NCI-H2081 (cell line): ENCODE measurements at regions not wholly inside any gene's neighbourhood (a gene's known extent, or its start where the extent isn't known, plus 50 kb on each side); places are given as distances from the start of the nearest gene placed in this dataset.

Source experiments
- DNase-seq, 2 experiments: peaks; one replicate each; lab custom pipeline; 2025; lab: John Stamatoyannopoulos, UW

DNA sequence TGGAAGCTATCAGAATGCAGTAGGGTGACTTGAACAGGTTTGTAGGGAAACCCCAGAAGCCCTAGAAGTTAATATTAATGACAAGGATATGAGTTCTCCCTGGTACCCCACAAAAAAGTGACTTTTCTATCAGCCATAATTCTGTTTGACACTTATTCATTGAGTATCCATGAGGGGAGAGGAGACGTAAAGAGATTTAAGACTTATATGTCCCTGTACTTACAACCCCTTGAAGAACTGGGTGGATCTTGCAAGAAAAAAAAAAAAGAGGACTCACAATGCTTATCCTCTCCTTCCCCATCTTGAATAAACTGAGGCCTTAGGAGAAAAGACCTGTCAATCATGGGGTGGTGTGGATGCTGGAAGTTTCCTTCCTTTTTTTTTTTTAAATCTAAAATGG lies 203.5 kb downstream of the CBLN1 start:
- DNase-seq = no peak

DNA sequence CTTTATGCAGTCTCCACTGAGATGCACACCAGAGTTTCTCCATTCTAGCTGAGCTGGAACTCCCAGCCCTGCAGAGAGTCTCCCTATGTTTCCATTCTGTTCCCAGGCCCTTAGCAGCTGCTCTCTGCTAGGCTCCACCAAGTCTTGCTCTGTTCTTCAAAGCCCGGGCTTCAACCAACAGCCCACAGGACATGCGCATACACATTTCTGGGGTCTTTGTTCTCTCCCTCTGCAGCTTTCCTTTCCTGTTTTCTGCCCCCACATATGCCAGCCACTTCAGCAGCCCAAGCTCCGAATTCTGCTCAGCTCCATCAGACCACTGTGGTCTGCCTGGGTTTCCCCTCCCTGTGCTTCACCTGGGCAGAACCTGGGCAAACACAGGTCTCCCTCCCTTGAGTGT lies 205.9 kb downstream of the CBLN1 start:
- DNase-seq = no peak

DNA sequence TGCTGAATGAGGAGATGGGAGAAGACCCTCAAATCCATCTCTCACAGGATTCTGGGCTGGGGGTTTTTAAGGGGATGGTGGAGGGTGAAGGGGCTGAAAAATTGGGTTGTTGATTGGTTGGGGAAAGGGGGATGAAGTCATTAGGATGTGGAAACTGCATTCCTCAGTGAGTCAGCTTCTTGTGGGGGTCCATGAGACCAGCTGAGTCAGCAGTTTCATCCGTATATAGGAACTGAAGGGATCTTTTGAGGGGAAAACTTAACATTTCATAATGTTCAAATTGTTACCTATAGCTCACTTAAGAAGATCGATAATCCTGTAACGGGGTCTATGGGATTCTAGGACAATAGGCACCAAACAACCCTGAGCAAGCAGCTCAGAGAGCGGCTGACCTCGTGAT lies 213.4 kb downstream of the CBLN1 start:
- DNase-seq = no peak

DNA sequence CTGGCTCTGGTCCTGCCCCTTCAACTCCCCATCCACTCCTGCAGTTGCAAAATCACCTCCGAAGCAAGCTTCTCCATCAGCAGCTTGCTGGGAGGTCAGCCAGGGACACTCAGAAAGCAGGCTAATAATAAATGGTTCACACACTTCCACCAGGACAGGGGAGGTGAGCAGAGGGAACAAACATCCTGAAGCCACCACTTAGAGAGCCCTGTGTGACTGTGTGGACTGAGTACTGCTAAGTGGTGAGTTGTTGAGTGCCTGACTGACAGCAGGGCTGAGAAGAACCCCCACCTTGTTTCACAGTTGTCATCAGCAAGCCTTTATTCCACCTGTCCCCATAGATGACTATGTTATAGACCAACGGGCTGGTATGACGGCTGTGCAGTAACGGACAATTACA lies 213.9 kb downstream of the CBLN1 start:
- DNase-seq = no peak

DNA sequence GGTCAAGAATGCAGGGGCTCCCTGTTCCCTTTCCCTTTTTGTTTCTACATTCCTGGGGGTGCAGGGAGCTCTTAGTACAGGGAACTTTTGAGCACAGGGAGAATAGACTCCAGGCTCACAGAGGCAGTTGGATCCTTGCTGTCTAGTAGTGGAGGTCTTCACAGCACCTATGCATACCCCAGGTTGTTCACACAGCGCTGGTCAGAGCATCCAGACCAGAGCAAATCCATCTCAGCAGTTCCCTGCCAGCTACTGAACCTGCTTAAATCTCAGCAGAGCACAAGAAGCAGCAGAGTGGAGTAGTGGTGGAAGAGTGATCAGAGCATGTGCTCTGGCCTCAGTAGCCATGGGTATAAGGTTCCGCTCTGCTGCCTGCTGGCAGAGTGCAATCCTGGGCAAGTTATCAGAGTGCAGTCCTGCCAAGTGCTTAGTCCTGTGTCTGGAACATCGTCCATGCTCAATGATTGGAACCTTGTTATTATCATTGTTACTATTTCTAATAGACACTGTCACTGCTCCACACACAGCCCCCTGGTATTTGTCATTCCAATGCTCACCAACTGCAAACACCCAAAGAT lies 220.4 kb downstream of the CBLN1 start:
- DNase-seq = no peak

DNA sequence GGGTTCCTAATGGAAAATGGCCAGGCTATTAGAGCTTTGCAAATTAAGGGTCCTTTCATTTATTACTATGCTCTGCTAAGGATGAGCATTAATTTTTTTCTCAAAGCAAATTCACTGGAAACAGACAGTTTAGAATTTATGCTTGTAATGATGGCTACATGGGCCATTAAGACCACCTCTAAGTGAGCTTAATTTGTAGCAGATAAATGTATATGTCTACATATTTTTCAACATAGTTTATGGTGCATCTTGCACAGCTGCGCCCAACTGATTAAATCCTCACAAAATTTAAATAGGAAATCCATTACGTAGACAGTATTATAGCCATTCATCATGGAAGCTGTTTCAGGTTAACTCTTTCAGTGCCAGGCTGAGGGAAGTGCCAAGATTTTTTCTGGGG lies 220.9 kb downstream of the CBLN1 start:
- no peak for DNase-seq

DNA sequence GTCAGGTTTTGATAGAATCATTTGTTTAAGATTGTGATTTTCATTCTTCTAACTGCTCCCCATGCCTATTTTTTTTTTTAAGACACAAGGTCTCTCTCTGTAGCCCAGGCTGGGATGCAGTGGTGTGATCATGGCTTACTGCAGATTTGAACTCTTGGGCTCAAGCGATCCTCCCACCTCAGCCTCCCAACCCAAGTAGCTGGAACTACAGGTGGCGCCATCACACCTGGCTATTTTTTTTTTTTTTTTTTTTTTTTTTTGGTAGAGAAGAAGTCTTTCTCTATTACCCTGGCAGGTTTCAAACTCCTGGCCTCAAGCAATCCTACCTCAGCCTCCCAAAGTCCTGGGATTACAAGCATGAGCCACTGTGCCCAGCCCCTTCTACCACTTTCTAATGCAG lies 223.3 kb downstream of the CBLN1 start:
- DNase-seq = no peak

DNA sequence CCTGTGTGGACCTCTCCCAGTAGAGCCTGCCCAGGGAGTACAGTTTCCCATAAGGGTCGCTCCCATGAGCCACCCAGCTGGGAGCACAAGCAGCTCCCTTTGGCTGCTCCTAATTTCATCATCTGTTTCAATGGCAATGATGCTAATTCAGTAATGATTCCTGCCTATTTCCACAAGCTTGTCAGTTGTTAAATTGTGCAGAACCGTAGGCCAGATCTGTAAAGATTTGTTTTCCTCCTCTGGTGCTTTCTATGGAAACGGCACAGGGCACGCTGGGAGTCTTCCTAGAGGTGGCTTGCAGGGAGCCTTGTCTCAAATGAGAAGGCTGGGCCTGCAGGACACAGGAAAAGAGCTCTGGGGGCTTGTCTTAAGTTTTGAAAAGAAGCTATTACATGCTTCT lies 223.7 kb downstream of the CBLN1 start:
- no peak for DNase-seq

DNA sequence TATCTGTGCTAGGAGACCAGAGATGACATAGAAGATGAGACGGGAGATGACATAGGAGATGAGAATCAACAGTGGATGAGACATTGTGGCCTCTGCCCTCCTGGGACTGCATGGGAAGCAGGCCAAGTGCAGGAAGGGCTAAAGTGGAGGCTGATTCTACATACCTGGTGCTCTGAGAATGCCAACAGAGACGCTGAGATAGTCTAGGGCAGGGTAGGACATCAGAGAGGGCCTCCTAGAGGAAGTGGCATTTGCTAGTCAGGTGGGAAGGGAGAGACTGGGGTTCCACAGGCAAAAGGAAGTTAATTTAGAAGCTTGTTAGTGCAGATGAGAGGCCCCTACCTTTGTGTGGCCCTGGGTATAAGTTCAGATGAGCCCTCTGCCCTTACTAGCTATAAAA lies 224.2 kb downstream of the CBLN1 start:
- DNase-seq = no peak

DNA sequence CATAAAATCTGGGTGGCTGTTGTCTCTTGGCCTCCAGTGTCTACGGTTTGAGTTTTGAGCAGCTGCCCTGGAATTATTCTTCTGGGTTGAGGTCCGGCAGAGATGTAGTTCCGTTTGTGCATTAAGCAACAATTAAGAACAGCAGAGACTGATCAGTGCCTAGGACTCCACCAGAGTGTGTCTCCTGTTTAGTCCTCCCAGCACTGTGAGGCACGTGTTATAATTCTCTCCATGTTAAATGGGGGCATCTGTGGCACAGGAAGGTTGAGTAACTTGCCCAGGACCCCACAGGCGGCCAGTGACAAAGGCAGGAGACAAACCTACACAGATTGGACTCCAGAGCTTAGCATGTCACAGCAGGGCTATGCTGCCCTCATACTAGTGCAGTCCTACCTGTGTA lies 225.1 kb downstream of the CBLN1 start:
- DNase-seq = no peak

DNA sequence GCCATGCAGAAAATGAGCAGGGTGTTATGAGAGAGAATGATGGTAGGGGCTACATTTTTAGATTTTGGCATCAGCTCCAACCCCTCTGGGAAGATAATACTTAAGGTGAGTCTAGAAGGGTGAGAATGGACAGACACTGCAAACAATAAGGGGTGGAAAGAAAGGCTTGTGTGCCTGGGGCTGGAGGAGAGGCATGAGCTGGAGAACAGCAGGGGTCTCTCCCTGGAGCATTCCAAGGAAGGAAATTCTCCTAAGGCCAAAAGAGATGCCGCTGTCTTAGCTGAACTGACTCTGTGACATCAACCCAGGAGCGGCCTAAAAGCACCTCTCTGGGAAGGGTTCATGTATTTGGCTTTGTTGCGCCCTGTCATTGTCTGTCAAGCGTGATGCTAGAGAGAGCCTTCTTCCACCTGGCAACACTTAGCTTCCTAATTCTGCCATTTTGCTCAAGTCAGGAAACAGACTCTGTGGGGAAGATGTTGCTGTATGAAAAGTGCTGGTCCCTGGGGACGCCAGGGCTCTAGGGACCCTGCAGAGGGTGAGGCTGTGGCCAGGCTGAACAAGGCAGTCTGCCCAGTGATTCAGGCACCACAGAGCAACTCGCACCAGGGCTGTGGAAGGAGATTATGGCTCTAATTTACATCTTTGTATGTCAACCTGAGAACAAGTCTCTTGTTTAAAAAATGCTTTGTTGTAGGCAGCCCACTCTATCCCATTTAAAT lies 225.7 kb downstream of the CBLN1 start:
- DNase-seq = no peak

DNA sequence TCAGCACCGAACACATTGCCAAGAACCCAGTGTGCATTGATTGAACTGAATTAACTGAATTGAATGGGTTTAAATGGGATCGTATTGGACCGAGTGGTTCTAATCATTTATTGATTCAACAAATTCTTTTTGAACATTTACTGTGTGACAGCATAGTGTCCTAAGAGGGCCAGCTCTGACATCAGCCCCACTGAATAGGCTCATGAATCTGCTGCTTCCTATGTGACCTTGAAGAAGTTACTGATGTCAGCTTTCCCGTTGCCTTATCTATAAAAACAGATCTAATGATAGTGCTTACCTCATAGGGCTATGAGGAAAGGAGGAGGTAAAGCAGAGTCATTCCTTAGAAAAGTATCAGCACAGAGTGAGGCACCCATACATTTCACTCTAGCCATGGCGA lies 226.3 kb downstream of the CBLN1 start:
- no peak for DNase-seq

DNA sequence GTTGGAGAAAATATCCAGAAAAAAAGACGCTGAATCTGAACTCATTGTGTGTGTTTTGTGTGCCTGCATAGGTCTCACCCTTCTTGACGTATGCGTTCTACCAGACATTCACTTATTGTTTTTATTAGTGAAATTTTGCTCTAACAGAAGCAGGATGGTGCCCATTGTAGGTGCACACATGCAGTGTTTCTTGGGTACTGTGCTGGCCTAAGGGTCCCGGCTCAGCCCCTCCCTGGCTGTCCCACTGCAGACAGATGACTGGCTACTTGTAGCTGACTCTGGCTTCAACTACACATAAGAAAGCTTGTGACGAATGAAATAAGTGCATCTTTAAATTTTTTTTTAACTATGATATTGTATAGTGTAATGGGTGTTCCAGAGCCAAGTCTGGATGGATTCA lies 227.0 kb downstream of the CBLN1 start:
- DNase-seq = no peak

DNA sequence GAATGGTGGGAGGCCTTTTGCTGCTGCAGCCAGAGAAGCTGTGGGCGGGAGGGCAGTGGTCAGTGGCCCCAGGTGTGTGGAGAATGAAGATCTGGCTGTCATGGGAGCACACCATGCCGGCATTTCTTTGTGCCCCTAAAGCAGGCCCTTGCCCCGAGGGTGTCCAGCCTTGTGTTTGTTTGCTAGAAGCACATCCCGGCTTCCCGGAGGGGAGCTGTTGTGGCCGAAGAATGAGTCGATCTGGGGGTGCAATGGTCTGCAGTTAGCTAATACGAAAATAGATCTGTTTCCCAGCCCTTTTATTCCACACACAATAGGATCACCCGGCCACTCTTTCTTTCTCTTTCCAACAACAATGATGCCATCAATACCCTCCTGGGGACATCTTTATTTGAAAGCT lies 228.8 kb downstream of the CBLN1 start:
- no peak for DNase-seq

DNA sequence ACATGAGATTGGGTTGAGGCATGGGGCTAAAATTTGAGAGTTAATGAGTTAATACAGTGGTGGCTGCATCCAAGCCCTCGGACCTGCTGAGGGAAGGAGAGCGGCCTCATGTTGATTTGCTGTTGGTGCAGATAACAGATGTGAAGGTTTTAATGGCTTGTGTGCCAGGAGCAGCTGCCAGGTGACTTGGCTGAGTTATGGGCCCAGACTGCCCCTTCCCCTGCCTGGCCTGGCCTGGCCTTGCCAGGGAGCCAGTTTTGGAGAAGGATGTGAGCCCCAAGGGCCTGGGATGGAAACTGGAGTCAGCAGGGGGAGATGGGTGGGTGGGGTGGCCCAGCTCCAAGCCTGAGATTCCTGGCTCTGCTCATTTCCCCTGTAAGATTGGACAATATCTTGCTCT lies 230.1 kb downstream of the CBLN1 start:
- no peak for DNase-seq

DNA sequence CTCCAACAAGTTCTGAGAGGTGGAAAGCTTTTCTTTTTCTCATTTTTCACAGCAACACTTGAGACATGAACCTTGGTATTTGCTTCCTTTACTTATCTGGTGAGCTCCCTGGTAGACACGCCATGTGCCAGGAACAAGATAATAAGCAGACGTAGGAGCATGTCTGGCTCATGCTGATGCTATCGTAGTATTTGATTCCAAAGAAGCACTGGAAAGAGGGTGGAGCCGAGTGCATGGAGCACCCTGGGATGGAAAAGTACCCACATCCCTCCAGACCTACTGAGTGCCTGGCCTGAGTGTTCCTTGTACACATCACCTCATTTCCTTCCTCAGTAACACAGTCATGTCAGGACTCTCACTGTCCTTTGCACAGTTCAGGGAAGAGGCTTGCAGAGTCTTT lies 231.0 kb downstream of the CBLN1 start:
- DNase-seq = no peak

DNA sequence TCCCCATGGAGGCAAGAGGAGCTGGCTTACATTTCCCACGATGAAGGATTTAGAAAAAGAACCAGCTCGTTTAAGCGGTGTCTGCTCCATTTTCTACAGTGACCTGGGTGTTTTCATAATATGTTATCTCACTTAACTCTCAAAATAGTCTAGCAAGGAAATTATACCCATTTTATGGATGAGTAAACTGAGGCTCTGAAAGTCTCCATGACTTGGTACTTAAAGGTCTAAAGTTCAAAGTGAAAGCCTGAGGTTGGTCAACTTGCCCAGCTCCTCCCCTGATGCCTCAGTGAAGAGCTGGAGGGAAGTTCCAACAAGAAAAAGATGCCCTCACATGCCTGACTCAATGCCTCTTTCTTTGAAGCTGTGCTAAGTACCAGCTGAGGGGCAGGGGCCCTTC lies 232.0 kb downstream of the CBLN1 start:
- no peak for DNase-seq

DNA sequence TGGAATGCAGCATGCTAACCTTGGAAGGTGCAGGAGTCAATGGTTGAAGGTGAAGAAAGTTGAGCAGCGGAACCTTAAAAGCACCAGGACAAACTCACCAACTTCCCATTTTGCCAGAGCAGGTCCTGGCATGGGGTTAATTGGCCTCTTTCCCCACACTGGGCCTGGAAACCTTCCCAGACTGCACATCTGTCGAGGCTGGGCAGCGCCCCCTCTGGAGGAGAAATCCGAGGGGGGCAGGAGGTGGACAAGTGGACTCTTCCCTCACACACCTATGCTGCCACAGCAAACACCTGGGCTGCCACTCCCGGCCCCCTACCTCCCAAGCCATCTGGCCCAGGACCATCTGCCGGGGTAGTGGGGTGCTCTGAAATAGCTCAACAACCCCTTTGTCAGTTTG lies 232.4 kb downstream of the CBLN1 start:
- DNase-seq = no peak

DNA sequence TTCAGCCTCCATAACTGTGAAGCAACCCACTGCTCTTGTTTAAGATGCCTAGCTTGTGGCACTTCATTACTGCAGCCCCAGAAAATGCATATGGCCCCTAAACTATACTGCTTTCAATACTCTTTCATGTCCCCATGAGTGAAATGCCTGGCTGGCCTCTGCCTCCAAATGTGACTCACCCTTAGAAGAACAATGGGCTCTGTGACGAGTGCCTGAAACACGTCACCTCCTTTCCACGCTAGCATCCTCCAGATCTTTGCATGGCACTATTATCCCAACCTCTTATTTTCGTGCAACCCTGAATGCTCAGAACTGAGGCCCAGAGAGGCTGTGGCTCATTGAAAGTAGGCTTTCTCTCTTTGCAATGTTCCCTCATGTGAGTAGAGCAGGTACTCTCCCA lies 233.1 kb downstream of the CBLN1 start:
- DNase-seq = no peak

DNA sequence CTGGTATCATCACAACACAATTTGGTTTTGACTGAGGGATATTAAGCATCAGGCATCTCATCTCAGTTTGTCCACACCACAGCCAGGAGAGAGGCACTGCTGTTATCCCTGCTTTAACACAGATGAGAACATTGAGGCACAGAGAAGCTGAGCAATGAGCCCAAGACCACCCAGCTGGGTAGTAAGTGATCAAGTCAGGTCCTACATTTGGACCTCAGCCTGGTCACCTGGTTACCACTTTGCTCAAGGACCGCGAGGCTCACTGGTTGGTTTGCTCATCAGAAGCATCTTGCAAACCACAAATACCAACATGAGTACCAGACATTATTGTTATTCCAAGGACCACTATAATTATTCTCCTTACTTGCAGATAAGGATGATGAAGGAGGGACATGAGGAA lies 245.5 kb downstream of the CBLN1 start:
- no peak for DNase-seq

DNA sequence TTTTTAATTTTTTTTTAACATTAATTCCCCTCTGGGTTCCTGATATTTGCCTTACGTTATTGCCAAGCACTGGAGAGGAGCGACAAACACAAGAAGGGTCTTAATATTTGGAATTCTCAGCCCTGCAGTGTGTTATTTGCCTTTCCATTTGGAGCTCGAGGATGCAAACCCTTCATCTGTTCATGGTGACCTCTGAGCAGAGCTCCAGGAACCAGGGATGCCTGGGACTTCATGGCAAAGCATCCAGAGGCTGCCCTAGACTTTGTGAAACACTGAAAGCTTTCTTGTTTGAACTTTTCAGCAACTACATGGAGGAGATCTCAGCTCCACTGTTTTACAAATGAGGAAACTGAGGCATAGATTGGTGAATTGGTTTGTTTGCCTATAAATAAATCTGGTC lies 254.2 kb downstream of the CBLN1 start:
- no peak for DNase-seq

DNA sequence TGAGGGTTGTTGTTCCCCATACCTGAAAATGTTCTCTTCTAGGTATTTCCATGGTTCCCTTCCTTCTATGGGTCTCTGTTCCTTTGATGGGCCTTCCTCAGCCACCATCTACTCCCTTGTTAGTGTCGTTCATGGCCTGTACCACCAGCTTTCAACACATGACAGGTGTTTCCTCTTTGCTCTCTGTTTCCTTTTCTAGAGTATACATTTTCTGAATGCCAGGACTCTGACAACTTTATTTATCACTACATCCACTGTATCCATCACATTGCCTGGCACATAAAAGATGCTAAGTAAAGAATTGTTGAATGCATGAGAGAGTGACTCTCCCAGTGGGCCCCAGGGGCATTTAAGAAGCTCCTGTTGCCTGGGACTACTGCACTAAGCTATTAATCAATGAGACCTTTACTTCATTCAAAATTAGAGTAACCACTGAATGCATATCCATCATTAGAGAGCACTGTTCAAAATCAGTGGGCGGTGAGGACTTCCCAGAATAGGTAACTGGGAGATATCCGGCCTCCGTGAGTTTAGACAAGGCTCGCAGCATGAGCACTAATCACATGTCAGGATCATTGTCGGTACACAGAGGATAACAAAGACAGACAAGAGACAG lies 255.0 kb downstream of the CBLN1 start:
- no peak for DNase-seq

DNA sequence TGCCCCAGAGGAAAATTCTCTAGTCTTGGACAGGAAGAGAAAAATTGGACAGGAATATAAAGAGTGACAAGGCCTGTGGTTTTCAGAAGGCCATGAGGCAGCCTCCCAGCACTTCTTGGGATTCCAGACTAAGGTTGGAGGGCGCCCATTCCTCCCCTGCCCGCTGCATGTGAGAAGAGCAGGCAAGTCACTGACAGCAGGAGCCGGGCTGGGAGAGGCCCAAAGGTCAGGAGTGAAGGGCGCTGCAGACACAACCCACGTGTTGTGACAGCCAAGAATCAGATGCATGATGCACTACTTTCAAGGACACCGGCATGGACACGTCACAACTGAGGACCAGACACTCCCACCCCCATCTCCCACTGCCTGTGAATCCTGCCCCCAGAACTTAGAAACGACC lies 256.7 kb downstream of the CBLN1 start:
- no peak for DNase-seq

DNA sequence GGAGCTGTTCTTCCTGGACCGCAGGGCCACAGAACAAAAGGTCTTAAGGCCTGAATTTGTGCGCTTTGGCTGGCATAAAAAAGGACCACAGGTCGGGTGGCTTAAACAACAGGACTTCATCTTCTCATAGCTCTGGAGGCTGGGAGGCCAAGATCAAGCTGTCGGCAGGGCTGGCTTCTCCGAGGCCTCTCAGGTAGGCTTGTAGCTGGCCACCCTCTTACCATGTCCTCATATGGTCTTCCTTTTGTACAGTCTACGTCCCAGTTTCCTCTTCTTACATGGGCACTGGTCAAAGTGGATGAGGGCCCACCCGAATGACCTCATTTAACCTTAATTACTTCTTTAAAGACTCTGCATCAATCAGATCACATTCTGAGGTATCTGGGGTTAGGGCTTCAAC lies 257.6 kb downstream of the CBLN1 start:
- DNase-seq = no peak
